Dermis microvascular lymphatic vessel endothelial cell (primary cell): ENCODE measurements at regions not wholly inside any gene's neighbourhood (a gene's known extent, or its start where the extent isn't known, plus 50 kb on each side); places are given as distances from the start of the nearest gene placed in this dataset.
"Not testable (repeated sequence)": the region's sequence is repeated elsewhere in the genome, so short reads cannot be mapped to it uniquely, and the experiment has no call there.

Experiments
- DNase-seq, 2 donors: peaks; one replicate each; pipeline versions ENCODE4 v3.0.0 to v3.0.0-alpha.2; 2010; ENCODE audit warnings: low read depth in 2 of 2

DNA sequence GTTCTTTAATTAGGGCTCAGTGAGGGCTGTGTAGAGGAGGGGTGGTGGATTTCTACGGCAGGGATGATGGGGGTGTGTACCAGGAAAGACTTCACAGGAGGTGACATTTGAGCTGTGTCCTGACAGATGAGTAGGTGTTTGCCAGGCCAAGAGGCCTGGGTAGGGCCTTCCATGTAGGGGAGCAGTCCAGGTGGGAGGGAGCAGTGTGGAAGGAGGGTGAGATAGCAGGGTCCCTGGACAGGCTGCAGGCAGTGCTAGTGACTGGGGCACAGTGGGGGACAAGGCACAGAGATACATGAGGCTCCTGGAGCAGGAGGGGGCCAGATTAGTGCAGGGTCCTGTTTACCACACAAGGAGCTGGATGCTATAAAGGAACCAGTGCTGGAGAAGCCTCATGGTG is 147.9 kb upstream of the CADM1 start:
- no peak for DNase-seq

DNA sequence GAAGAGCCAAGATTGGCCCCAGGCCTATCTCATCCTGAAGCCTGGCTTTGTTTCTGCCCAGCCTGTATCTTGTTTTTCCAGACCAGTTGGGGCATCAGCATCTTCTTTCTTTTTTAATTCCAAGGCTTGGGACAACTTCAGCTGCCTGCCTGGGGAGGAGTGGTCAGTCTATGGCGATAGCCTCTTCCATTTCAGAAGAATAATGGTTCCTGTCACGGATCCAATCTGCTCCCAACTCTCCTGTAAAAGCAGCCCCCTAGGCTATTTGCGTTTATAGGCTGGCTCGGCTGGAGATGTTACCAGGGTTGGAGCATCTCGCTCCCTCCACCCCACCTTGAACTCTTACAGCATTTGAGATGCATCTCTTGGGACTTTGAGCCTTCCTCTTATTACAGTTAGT is 145.2 kb upstream of the CADM1 start:
- no peak for DNase-seq

DNA sequence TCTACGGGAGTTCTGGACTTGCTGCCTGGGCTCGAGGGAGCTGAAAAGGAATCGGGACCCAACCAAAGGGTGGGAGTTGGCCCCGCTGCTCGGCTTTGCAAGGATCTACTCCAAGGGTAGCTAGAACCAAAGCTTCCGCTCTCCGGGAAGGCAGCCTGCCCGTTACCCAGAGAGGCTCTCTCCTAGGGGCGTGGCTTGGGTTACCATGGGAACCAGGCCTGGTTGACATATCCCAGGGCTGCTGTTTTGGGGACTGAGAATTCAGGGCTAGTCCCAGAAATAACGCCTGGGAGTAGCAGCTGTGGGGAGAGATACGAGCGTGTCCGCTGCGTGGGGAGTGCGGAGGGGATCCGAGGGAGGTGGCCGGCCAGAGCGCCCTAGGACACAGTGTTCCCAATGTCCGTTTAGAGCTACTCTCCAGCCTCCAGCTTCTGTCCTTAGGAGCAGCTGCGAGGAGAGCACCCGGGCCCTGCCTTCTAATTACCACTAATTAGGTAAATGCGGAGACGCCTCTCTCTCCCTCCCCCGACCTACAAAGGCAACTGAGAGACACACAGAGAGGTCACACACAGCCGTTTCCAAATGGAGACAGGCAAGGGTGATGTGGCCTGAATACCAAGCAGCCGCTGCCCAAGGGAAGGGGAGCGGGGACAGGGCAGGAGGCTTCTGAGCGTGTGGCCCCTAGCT is 141.6 kb upstream of the CADM1 start:
- no peak for DNase-seq

DNA sequence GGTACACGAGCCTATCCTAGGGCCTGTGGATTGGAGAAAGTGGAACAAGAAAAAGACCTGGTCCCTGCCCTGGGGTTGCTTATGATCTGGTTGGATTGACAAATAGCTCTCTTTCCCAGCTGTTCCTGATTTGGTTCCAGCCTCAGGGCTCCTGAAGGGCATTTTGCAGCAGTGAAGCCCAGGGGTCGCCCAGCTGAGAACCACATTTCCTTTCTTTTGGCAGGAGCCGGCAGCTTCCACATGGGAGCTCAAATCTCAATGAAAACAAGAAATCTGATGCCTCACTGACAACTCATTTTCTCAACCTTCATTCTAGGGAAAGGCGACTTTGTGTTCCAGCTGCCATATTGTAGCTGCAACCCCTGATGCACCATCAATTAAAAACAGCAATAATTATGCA is 140.6 kb upstream of the CADM1 start:
- DNase-seq: no peak

DNA sequence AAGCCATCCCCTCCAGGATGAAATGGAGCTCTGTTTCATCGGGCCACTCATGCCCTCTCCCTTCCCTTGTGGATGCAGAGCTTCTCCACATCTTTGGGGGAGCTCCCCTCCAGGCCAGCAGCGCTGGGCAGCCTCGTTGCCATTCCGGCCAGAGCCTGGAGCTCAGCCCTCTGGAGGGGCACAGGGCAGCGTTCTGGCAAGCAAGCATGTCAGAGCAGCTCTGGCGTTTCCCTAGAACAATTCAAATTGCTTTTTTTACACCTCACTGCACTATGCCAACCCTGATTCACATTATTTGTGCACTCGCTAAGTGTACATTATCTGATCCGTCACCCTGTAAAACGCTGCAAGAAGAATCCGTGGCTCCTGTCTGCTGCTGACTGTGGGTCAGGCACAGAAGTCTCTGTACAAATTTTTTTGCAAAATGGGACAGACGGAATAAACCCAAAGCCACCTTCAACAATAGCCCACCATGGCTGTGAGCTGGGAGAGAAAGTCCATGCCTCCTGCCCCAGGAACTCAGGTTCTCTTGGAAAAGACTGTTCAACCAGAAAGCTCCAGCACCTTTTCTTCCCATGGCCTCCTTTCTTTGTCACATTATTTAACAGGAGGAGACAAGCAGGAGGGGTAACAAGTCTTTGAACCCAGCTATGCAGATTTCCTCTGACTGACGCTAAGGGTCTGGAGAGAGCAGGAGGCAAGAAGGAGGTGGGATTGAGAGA is 139.5 kb upstream of the CADM1 start:
- DNase-seq: no peak

DNA sequence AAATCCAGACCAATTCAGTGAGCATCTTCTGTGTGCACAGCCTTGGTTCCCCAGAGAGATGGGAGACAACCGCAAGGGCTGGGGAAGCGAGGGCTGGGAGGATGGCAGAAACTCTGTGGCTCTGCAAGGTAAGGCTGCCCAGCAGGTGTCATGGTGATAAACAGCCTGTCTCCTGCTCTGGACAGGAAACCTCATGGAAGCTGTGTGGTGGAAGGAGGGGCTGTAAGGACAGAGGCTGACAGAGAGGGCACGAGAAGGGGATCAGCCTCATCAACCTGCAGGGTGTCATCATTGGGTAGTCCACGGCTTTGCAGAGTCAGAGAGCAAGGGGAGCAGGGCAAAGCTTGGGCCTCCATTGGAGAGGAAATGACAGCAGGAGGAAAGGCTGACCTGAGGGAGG is 138.4 kb upstream of the CADM1 start:
- no peak for DNase-seq

DNA sequence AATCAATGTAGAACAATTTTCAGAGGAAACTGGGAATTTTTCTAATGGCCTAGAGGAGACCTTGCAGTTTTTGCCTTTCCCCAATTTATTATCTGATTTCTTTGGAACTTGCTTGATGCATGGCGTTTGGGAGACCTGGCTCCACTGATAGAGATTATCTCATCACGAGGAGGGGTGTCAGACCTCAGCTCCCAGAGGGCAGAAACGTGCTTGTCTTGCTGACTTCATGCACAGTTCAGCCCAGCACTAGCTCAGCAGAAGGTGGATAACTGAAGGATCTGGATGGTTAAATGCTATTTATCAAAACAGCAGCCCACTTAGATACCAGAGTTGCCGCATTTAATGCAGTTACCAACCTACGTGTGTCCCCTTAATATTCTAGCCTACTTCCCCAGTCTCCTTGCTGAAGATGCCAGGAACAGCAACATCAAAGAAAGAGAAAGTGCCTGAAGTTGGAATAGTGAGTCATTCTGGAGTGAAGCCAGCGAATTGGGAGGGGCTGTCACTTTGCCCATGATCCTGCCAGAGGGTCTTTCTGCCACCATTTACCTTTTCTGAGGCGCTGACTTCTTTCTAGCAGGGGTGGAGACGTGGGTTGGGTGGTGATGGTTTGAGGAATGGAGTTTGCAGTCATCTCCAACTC is 133.5 kb upstream of the CADM1 start:
- DNase-seq: no peak

DNA sequence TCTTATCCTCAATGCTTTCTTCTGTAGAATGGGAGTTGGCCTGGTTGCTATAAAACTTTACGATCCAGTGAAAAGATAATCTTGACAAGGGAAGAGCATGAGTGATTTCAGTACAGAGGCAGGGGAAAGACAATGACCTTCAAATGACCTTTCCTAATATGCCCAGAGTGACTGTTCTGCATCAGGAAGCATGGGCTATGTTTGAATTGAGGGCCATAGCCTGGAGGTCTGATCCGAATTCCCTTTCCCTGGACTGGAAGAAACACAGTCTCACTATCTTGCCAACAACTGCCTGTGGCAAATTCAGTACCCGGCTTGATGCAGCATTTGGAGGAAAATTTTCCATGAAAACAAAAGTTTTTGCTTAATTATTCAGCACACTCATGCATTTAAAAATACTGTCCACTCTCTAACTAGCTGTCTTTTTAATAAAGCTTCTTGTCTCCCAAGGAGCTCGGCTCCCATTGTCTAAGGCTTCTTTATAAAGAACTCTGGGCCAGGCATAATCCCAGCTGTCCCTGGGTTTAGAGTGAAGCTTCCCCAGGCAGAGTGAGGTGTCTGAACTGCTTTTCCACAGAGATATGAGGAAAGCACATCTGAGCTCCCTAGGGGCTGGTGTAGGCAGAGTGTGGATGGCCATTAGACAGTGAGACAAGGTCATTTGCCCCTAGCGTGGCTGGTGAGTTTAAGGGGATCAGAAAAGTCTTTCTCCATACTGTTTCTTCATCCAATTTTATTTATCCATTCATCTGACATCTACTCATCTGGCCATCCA is 132.7 kb upstream of the CADM1 start:
- DNase-seq: no peak

DNA sequence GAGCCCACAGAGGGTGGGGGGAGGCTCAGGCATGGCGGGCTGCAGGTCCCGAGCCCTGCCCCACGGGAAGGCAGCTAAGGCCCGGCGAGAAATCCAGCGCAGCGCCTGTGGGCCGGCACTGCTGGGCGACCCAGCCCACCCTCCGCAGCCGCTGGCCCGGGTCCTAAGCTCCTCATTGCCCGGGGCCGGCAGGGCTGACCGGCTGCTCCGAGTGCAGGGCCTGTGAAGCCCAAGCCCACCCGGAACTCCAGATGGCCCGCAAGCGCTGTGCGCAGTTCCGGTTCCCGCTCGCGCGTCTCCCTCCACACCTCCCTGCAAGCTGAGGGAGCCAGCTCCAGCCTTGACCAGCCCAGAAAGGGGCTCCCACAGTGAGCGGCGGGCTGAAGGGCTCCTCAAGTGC is 129.8 kb upstream of the CADM1 start:
- not testable (repeated sequence) for DNase-seq

DNA sequence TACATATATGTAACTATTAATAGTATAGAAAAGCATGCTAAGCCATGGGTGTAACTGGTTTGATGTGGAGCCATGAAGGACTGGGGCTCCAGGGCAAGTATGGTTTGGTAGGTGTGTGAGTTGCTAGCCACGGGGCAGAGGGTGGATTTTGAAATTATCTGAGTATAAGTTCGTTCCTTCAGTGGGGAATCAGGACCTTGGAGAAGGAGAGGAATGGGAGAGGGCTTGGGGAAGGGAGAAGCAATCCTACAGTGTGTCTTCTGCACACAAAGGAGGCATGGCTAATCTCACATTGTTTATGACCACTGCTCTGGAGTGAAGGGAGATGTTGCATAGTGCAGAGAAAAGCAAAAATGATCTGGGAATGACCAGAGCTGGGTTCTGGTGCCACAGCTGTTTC is 127.8 kb upstream of the CADM1 start:
- no peak for DNase-seq

DNA sequence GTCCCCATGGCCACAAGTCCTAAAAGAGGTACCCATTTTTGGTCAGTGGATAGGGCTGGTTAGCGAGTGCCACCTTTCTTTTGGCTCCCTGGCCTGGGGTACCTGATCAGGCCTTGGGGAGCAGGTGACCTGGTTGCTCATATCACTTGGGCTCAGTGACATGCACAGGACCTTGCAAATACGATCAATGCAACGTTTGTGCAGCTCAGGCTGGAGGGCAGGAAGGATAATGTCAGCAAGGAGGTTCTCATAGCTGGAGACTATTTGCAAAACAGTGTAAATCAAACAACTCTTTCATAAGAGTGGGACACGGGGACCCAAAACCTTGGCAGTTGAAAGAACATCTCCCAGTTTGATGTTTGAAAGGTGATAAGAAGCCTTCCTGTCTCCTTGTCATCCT is 127.4 kb upstream of the CADM1 start:
- DNase-seq: no peak

DNA sequence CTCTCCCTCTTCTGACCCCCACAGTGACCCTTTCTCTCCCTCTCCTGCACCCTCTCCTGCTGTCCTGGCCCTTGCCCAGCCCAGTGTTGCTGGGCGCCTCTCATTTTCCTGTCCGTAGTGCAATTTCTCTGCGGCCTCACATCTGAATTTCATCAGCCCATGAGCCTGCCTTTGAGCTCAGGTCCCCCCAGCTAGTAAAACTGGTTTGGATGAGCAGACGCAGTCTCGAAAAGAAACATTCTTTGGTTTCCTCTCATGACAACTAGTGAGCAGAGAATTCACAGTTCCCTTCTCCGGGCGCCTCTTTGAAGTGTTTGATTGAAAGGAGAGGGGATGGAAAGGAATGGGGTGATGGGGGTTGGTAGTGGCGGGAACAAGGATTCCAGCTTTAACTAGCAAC is 126.0 kb upstream of the CADM1 start:
- DNase-seq: no peak

DNA sequence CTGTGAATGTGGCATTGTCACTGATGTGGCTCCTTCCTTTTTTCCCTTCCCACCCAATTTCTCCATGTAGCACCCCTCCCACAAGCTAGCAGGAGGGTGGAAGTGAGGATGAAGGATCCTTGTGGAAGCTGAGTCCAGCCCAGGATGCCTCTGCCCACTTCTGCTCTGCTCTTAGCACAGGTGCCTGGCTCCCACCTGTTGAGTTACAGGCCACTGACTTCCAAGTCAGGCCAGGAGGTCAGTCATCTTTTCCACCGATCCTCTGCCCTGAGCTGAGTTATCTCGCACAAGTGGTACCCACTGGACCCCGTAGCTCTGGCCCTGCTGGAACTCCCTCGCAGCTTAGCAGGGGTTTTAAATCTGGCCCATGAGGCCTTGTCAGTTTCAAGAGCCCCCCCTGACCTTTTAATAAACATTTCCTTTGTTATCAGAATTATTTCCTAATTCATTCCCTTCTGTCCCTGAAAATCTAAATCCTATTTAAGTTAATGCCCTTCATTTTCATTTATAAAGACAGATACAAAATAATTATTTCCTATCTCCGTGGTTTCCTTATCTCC is 125.3 kb upstream of the CADM1 start:
- no peak for DNase-seq

DNA sequence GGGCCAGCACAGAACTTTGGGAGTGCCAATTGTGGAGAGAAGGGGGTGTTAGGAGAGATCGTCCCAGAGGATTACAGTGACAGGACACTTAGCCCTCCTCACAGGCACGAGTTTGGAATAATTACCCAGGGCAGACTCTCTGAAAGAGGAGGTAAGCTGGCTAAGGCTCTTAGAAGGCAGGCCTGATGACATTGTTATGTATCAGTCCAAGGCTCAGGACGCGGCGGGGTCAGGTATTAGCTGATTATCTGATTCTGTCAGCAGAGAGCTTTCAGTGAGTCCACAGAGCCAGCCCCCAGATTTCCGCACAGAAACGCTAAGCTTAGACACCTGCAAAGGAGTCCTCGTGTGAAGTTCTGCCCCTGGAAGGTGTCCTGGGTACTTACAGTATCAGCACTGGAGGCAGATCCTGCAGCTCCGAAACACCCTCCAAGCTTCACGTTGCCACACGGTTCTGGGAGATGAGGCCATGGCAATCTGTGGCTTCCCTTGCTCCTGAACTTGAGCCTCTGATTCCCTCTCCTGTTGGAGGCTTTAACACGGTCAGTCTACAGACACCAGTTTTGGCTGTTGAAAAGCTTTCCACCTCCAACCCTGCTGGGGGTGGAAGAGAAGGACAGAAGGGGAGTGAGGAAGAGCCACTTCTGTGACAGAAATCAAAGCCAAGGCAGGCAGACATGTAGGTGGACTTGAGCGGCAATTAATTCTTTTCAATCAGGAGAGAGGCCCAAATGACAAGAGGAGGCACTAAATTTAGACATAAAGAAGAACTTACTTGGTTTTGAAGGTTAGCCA is 123.6 kb upstream of the CADM1 start:
- DNase-seq: no peak

DNA sequence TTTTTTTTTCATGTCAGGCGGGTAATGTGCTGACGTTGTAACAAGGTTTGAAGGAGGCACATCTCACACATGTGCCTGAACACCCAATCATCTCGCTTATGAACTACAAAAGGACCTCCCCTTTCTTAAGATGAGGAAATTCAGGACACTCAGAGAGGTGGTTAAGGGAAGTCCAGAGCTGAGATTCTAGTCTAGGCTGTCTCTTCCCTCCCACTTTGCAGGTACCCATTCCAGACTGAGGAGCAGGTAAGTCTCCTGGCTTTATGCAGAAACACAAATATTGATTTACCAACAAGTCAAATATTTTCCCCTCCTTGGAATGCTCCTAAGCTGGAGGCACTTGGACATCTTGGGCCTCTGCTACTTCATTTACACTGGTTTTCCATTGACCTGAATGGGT is 122.9 kb upstream of the CADM1 start:
- DNase-seq: no peak

DNA sequence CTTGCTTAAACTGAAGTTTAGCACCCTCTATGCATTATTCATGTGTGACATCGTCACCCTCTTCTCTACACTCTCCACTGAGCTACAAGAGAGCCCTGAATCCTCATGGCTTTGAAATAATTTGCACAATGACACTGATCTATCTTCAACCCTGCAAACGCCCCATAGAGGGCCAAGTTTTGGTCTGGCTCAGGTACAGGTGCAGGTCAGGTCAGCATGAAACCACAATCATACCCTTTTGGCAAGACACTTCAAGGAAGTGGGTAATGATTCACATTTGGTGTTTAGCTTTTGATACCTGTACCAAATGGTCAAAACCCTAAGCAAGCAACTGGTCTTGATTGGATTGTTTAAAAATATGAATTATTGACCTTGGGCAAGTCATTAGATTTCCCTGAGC is 122.2 kb upstream of the CADM1 start:
- no peak for DNase-seq

DNA sequence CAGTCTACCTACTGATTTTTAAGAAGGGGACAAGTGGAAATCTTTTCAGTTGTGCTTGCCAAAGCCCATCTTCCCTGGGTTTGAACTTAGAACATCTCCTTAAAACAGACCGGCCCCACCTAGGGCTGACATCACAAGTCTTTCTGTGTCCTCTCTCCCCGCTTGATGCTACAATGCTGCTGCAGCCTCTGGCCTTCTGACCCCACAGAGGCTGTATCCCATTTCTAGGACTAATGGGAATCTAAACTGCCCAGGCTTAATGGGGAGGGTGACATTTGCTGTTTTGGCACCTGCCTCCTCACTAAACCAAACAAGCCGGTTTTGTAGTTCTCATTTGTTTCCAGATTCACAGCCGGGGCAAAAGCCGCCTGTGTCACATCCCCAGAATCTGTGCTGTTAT is 121.3 kb upstream of the CADM1 start:
- DNase-seq: no peak

DNA sequence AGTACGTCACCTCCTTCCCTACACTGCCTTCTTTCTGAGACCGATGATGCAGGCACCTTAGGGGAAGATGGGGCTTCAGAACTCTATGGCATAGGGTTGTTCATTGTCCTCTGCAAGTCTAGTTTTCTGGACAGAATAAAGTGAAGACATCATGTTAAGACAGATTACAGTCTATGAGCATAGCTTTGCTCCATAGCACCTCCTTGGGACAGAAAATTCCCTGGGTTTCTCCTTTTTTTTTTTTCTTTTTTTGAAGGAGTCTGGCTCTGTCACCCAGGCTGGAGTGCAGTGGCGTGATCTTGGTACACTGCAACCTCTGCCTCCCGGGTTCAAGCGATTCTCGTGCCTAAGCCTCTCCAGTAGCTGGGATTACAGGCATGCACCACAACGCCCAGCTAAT is 119.8 kb upstream of the CADM1 start:
- no peak for DNase-seq

DNA sequence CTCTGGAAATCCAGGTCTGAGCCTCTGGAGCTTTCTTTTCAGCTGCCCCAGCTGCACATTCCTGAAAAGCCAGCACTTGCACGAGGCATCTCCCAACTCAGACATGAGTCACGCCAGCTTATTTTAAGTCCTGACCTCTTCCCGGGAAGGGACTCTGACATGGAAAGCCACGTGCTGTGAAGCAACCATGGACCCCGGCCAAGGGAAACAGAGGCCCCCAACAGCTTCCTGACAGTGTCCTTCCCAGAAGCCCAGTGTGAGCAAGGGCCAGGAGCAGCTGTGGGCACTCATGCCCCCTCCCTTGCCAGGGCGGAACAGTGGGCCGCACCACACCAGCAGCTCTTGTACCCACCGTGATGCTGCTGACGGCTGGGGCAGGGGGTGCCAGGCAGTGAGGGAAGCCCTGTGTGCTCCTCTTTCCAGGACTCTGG is 118.8 kb upstream of the CADM1 start:
- DNase-seq: peak; percentile 43 to 72

DNA sequence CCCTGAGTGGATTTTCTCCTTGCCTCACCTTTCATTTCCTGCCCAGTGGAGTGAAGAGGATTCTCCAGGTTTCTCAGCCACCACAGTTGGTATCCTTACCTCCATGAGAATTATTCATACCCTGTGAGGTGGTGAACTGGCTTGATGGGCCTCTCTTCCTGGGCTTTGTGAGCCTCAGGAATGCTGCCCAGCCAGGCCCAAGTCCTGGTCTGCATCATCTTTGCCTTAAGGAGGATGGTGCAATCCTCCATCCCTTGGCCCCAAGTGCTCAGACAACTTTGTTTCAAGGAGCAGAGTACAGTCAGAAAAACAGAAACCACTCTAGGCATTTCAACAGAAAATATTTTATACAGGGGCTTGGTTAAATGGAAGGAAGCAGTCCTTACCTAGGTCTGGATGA is 114.2 kb upstream of the CADM1 start:
- DNase-seq: no peak

DNA sequence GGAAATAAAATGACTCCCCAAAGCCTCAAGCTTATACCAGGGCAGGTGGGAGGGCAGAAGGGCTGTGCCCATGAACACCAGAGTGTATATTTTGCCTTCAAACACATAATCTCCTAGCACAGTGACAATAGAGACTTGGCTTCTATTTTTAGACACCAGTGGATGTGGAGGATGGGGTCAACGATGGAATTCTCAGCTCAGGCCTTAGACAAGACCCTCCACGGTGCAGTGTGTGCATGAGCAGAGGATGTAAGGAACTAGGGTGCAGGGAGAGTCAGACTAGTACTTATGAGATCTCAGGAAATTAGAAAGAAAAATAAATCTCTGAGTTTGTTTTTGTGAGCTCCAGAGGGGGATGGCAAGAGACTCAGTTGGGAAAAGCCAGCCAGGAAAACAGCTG is 113.6 kb upstream of the CADM1 start:
- DNase-seq: no peak
